ENCODE measurements at regions not wholly inside any gene's neighbourhood (a gene's known extent, or its start where the extent isn't known, plus 50 kb on each side); places are given as distances from the start of the nearest gene placed in this dataset.

DNA sequence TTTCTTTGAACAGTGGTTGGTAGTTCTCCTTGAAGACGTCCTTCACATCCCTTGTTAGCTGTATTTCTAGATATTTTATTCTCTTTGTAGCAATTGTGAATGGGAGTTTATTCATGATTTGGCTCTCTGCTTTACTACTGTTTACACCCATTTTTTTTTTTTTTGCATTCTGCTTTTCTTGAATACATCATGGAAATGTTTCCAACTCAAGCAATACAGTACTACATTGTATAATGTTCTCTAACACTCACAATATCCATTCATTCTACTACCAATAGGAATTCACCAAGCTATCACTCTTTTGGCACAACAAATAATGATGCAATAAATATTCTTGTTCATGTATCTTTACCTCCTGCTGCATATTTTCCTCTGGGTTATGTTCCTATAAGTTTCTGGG lies 801.7 kb downstream of the NTRK3 start:
- DNase-seq = no peak

DNA sequence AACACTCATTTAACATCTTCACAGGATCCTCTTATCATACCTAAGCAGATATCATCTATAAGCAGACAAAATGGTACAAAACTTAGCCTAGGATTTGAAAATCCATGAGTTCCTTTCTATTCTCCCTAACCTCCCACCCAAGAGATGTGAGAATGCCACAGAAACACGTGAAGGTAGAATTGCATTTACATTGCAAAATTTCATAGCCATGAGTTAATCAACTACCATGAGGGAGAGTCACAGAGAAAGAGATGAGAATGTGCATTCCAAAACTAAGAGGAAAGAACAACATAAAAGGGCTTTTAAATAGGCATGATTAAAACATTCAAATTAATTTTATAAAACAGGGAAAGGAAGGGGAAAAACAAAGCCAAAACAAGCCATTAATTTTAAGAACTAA lies 806.2 kb downstream of the NTRK3 start:
- DNase-seq = no peak

DNA sequence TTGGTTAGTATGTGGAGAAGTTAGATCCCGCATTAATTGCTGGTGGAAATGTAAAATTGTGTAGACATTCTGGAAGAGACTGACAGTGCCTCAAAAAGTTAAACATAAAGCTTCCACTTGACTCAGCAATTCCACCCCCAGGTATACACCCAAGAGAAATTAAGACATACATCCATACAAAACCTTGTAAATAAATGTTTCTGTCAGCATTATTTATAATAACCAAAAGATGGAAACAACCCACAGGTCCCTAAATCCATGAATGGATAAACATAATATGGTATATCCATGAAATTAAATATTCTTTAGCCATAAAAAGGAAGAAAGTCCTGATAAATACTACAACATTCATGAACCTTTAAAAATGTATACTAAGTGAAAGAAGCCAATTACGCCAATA lies 817.4 kb downstream of the NTRK3 start:
- no peak for DNase-seq

DNA sequence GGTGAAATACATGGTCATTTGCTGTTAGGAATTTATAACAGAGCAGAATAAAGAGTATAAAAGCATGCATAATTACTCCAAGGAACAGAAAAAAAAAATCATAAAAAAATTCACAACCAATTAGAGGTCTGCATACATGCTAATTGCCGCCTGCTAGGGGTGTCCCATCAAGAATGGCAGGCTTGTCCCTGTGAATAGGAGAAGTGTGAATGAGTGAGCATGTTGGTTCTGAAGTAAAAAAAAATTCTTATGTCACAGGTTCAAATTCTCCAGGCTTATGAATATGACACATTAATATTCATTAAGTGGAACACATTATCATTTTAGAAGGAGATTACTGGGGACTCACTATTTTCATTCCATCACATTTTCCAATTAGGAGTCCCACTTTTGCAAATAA lies 822.7 kb downstream of the NTRK3 start:
- no peak for DNase-seq

DNA sequence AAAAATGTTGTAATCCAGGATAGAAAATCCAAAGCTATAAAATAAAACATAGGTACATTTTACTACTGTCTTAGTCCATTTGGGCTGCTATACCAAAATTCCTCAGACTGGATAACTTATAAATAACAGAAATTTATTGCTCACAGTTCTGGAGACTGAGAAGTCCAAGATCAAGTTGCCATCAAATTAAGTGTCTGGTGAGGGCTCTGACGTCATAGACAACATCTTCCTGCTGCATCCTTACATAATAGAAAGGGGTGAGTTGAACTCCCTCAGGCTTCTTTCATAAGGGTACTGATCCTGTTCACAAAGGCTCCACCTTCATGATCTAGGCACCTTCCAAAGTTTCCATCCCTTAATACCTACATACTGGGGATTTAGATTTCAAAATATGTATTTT lies 826.8 kb downstream of the NTRK3 start:
- DNase-seq = no peak

DNA sequence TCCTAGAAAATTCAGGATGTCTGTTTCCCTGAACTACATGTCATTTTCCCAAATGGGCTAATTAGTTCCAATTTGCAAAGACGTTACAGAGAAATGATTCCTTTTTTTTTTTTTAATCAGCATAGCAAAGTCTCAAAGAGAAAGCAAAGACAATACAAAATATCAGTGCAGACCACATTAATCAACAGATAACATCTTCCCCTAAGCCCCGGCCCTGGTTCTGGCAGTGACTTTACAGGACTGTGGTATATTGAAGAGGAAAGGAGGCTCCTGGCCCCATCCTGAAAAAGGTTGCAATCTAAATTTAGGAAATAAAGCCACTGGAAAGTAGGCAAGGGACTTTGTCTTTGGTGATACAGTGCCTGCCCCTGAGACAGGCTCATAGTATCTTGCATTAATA lies 836.5 kb downstream of the NTRK3 start:
- DNase-seq = no peak

DNA sequence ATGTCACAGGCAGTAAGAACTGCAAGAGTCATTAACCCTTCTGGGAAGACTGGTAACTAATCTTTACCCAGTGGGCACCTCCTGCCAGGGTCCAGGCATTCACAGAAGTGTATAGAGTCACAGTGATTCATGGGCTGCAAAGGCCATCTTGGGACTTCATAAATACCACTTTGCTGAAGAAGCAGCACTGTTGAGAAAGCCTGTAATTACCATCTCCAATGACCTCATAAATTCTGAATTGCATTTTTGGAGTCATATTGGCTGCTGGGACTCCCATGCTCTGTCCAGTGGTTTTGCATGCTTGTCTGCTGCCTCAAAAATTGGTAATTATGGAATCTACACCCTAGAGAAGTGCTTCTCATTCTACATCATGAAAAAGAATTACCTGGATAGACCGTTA lies 837.2 kb downstream of the NTRK3 start:
- DNase-seq = no peak

DNA sequence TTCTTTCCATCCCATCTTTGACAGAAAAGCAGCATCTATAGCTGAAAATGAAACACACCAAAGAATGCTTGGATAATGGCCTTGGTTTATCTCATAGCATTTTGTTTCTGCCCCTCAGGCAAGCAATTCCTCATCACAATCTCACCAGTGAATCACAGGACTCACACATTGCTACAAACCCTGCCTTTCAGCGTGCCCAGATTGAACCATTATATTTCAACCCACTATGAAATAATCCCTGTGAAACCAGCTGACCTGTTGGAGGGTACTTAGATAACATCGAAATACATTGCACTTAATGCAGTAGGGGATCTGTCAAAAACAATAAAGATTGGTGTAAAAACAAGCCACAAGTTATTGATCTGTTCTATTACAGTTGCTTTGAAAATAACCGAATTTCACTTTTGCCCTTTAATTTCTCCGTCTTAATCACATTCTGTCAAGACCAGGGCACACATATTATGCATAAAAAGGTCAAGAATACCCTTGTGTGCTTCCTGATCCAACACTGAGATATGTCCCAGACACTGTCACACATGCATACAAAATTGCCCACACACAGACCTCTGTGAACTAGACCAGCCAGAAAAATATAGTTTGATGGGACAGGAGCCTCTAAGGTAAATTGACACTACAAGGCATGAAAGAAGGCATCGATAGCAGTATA lies 839.8 kb downstream of the NTRK3 start:
- no peak for DNase-seq

DNA sequence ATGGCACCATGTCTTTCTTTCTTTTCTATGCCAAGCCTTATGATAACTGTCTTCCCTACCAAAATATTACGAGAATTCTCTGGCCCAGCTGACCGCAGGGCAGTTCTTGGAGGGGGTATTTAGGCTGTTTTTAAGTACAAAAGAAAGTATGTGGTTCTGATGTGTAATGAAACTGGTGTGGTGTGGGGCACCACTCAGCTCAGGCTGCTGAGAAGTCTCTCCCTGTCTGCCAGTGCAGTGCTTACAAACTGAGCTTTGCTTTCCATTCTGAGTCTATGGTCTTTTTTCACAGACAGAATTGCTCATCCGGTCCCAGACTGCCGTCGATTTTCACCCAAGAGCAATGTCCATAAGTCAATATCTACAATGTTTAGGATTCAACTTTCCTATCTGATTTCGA lies 847.6 kb downstream of the NTRK3 start:
- DNase-seq = no peak

DNA sequence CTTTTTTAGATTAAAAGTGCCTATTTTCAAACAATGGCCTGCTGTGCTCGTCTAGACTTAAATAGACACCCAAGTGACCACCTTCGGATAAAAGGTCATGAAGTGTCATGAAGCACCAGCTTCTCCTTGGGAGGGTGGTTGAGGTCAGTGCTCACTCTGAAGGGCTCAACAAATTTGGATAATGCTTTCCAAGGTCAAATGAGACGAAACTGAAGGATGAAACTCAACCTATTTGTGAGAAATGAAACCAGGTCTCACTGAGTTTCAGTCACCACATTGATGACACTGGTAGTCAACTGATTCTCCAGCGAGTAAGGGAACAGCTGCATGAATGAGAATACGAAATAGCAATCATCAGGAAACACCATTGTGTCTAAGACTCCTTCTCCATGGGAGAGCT lies 852.6 kb downstream of the NTRK3 start:
- DNase-seq = no peak

DNA sequence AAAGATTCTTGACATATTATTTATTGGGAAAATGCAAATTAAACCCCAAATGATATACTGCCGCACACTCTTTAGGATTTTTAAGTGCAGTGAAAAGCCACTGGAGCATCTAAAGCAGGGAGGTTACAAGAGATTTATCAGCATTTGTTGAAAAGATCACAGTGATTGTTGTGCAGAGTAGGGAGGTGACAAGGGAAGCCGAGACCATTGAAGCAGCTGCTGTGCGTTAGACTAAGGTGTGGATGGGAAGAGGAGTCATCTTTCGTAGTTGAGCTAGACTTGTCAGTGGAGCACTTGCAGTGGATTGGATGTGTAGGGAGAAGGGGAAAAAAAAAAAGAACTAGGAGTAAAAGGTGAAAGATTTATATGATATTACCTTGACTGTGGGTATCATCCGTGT lies 854.6 kb downstream of the NTRK3 start:
- DNase-seq = no peak

DNA sequence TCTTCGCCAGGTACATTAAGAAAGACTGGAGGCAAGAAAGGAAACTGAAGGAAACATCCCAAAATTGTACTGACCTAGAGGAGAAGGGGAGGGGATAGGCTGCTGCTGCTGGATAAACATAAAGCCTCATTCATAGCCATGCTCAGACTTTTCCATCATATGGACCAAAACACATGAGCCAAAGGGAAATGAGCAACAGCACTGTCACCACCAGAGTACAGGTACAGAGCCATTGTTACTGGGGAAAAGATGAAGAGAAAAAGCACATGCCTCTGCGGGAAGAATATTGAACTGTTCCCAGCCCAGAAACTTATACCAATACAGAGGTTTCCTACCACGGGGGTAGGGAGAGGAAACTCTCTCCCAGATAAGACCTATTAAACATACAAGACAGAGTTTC lies 861.9 kb downstream of the NTRK3 start:
- no peak for DNase-seq

DNA sequence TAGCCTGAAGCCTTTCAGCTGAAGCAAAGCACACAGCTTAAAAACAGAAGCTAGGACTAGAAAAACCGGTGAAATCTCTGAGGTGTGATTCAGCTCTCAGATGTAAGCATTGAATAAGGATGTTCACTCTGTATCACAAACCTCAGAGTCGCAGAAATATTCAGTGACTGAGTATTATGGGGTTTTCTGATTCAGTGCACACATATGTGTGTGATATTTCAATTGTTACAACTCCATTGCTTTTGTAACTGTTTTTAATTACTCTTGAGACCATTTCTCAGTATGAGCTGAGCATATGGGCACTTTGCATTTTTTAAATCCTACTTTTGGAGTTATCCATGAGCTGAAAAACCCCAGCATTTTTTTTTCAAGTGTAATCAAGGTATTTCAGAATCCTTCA lies 868.8 kb downstream of the NTRK3 start:
- DNase-seq = no peak

DNA sequence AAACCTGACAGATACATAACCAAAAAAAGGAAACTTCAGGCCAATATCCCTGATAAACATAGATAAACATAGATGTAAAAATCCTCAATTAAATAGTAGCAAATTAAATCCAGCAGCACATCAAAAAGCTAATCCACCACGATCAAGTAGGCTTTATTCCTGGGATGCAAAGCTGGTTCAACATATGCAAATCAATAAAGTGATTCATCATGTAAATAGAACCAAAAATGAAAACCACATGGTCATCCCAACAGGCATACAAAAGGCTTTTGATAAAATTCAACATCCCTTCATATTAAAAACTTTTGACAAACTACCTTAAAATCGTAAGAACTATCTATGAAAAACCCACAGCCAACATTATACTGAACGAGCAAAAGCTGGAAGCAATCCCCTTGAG lies 882.2 kb downstream of the NTRK3 start:
- DNase-seq = no peak

DNA sequence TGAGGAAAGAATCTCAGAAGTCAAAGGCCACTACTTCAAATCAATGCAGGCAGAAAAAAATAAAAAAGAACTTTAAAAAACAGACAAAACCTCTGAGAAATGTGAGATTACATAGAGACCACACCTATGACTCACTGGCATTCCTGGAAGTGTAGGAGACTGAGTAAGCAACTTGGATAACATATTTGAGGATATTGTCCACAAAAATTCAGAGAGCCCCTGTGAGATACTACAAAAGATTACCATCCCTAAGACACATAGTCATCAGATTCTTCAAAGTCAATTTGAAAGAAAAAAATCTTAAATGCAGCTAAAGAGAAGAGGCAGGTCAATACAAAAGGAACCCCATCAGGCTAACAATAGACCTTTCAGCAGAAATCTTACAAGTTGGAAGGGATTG lies 887.3 kb downstream of the NTRK3 start:
- no peak for DNase-seq

DNA sequence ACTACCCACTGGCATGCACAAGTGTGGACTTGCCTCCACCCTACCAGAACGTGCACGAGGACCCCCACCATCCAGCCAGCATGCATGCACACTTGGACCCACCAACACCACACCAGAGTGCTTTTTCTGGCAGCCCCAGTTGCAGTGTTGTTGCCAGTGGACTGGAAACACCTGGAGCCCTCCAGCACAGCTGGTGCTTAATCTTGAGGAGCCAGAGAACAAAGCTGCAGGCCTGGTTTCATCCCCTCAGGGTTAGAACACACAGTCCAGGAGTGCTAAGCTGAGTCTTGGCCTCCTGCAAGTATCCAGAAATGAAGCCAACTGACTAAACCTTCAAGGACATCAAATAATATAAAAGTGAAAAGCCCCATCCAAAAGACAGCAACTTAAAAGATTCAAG lies 888.0 kb downstream of the NTRK3 start:
- DNase-seq = no peak

DNA sequence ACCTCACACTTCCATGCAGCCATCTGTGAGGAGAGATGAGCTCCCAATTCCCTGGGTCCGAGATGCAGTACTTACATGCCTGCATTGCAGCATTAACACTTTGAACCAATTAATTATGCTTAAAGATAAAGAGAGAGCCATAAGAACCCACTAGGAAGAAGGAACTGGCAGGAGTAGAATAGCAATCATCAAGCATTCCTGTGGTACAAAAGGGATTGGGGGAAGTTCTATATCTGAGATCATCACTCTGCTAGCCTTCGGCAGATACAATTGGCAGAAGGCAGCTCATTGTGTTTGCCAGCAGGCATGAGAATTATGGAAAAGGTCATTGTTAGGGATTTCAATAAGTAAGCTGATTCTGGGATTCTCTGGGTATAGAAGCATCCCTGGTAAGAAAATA lies 891.4 kb downstream of the NTRK3 start:
- DNase-seq = no peak

DNA sequence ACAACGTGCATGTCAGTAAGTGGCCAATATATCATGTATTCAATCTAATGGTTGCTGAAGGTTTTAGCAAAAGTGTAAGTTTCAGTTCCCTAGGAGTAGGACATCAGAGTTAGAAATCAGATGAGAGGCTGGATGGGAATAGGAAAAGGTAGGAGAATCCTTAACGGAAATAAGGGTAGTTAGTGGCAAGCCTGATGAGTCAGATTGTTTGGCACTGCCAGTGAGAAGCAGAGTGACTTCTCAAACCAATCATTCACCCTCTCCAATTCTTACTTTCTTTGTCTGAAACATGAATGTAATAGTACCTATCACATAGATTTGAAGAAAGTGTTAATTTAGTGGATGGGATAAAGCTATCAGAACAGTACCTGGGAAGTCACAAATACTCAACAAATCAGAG lies 894.0 kb downstream of the NTRK3 start:
- DNase-seq = no peak

DNA sequence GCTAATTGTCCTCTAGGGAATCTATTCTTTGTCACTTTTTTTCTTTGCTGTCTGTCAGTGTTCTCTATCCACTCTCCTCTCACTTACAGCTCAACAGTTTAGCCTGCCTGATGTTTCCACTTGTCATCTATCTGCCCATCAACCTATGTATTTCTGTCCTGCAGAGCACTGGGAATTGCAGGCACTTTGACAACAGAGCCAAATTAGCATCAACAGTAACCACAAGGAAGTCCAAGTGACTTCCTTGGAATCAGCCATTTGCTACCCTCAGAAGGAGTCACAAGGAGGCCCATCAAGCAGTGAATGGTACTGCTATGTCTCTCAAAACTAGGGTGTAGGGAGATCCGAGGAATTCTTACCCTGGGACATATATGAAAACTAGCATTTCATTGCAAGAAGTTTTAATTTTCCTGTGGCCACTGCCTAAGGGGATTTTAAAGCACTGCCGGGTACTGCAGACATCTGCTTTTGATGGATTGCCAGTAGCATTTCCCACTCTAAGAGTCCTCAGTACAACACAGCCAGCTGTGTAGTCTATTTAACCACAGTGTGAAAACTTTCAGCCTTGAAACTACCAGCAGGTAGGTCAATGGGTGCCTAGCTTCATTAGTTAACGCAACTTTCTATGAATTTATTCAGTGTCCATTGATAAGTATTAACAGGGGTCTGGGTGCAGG lies 898.8 kb downstream of the NTRK3 start:
- no peak for DNase-seq

DNA sequence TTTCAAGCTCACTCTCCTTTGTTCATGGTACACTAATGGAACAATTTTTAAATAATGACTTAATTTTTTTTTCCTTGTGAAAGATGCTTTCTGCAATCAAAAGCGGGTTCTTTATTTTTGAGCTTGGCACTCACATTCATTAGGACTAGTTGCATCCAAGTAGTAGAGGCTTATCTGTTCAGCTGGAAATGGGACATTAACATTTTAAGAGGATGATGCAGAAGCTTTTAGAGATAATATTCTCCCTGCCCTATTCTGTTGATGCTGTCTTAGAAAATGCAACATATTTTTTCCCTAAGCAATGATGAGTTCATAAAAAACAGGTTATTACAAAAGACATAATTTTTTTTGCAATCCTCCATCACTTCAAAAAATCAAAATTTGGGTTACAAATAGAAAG lies 900.6 kb downstream of the NTRK3 start:
- DNase-seq = no peak

DNA sequence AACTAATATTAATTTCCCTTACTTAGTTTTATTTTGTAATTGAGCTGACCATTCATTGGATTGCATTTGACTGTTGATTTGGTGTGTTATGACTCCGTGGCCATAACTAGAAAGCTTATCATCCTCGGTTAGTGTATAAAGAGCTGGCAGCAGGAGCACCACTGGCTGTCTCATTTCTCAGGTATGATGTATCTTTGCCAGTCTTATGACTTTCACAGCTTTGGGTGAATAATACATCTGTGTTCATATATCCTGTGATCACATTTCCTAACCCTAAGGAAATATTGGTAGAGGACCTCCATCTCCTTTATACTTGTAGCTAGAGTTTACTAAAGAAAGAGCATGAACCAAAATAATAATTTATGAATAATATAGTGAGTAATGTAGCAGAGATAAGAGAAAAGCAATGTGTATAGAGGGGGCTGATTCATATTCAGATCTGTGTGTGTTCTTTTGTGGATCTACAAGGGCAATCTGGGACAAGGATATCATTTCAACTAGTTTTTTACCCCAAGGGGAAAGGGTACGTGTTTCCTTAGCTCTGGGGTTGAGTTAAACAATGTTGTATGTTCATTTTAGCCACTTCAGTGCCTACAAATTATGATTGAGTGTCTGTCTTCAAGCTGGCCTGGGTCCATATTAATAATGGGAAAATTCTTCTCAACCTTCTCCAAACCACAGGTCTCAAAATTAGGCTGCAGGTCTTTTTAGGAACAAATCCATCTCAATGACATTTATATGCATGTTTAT lies 901.7 kb downstream of the NTRK3 start:
- DNase-seq = no peak

DNA sequence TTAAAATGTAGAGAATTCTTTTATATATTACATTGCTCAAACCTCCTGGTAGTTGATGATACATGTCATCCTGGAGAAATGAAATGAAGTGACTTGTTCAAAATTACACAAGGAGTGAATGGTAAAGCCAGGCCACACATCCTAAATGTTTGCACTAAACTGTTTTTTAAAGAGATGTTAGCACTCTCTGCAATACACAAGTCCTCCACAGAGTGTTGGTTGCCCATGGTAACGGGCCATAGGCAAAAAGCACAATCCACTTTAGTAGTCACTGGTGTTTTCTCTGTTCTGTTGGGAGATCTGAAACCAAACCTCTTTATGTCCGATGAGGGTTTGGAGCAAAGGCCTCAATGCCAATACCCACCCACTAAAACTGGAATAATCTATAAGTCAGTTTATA lies 907.4 kb downstream of the NTRK3 start:
- DNase-seq = no peak

DNA sequence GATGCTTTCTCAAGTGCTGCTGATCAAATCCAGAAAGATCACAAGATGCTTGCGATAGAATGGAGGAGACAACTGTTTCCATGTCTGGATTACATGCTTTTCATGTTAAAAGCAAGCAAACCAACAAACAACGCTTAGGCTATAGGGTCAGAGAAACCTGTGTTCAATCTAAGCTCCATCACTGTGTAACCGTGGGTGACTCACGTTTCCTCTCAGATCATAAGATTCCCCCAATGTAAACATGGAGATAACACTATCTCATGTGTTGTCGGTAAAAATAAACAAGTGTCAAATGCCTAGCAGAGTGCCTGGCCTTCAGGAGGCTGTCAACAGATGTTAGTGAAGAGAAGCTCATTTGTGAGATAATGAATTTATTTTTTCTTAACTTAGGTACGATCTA lies 907.8 kb downstream of the NTRK3 start:
- no peak for DNase-seq

DNA sequence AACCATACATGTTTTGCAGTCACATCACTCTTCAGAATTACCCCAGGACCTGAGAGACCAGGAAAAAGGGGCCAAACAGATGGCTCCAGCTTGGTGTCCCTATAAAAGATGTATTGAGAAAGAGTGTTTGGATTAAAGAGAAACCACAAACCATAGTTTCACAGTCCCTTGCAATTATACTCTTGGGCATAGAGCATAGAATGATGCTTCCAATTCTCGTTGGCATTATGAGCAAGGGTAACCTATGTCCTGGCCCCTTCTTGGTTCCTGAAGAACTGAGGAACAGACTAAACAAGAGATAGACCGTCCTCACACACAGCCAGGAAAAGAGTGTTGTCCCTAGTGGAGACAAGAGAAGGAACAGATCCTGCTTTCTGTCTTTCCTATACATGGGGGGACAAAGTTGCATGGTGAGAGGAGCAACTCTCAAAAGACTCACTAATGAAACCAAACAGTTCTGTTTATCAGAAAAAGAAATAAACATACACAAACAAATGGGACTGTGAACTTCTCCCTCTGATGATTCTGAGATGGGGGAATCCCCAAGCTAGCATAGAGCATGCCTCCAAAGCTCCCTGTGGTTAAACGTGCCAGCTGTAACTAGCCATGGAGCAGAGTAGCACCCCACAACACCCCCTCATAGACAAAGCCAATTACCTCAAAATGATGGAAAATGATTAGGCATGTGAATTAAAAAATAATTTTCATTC lies 908.6 kb downstream of the NTRK3 start:
- DNase-seq = no peak
